ENCODE measurements at regions not wholly inside any gene's neighbourhood (a gene's known extent, or its start where the extent isn't known, plus 50 kb on each side); places are given as distances from the start of the nearest gene placed in this dataset.
"Not testable (repeated sequence)": the region's sequence is repeated elsewhere in the genome, so short reads cannot be mapped to it uniquely, and the experiment has no call there.

- H3K4me2 ChIP-seq (ENCODE audit: low read length), result no peak overlapping the region
- no peaks in the 10 kb centered on the region for H3K9me3 ChIP-seq (ENCODE audit: low read length)
- CTCF ChIA-PET (ENCODE audit: unreplicated experiment), result no interaction called here
- TF ChIP-seq CTCF (conservative IDR thresholded peaks at IDR 0.05; ENCODE audit: low read length) (no peak), EZH2phosphoT487 (IDR thresholded peaks at IDR 0.05; ENCODE audit: borderline replicate concordance, low read depth, low read length) (no peak)
- BruUV-seq (replicated peaks), result no TSS peak
- H3K79me2 ChIP-seq (ENCODE audit: insufficient read depth, low read depth, low read length), result no peaks in the 10 kb centered on the region
- H3K27ac ChIP-seq (ENCODE audit: low read depth, low read length, poor library complexity, severe bottlenecking), result no peak overlapping the region
- no peaks in the 10 kb centered on the region for H3K36me3 ChIP-seq (ENCODE audit: insufficient read depth, low read length)
- POLR2A ChIA-PET, result no interaction called here
- no peak overlapping the region for H3K4me3 ChIP-seq (ENCODE audit: low read depth, low read length, poor library complexity, severe bottlenecking)
- no peak overlapping the region for H2AFZ ChIP-seq (ENCODE audit: low read length)
- no peaks in the 10 kb centered on the region for H3K9me2 ChIP-seq (ENCODE audit: insufficient read depth, low read length)
- no peak for DNase-seq (ENCODE audit: low spot score)
- intact Hi-C loops (cut with micrococcal nuclease; ENCODE audit: unreplicated experiment), result no loop called here
- H3K4me1 ChIP-seq (ENCODE audit: insufficient read depth, low read length, poor library complexity, severe bottlenecking), result no peaks in the 10 kb centered on the region
- H4K20me1 ChIP-seq (ENCODE audit: insufficient read depth, low read length), result no peaks in the 10 kb centered on the region
These were observed 177.6 kb downstream of the AIPL1 start for GRCh38 chr17:6257336-6257735.

- Histone ChIP-seq H3K36me3 (ENCODE audit: insufficient read depth, low read length) (no peaks in the 10 kb centered on the region), H3K4me2 (ENCODE audit: low read length) (no peak overlapping the region), H3K9me3 (ENCODE audit: low read length) (no peaks in the 10 kb centered on the region), H3K9me2 (ENCODE audit: insufficient read depth, low read length) (no peaks in the 10 kb centered on the region), H3K27ac (ENCODE audit: low read depth, low read length, poor library complexity, severe bottlenecking) (no peak overlapping the region), H2AFZ (ENCODE audit: low read length) (no peak overlapping the region), H4K20me1 (ENCODE audit: insufficient read depth, low read length) (no peaks in the 10 kb centered on the region), H3K4me3 (ENCODE audit: low read depth, low read length, poor library complexity, severe bottlenecking) (no peak overlapping the region), H3K79me2 (ENCODE audit: insufficient read depth, low read depth, low read length) (no peaks in the 10 kb centered on the region), H3K4me1 (ENCODE audit: insufficient read depth, low read length, poor library complexity, severe bottlenecking) (no peaks in the 10 kb centered on the region)
- CTCF ChIA-PET (ENCODE audit: unreplicated experiment), result no interaction called here
- no TSS peak for BruUV-seq (replicated peaks)
- TF ChIP-seq EZH2phosphoT487 (IDR thresholded peaks at IDR 0.05; ENCODE audit: borderline replicate concordance, low read depth, low read length) (no peak), CTCF (conservative IDR thresholded peaks at IDR 0.05; ENCODE audit: low read length) (no peak)
- no peak for DNase-seq (ENCODE audit: low spot score)
- POLR2A ChIA-PET, result no interaction called here
- intact Hi-C loops (cut with micrococcal nuclease; ENCODE audit: unreplicated experiment), result no loop called here
These were observed 179.6 kb downstream of the AIPL1 start for GRCh38 chr17:6255322-6255721.

- BruUV-seq (replicated peaks), result no TSS peak
- Histone ChIP-seq H3K36me3 (ENCODE audit: insufficient read depth, low read length) (no peaks in the 10 kb centered on the region), H4K20me1 (ENCODE audit: insufficient read depth, low read length) (no peaks in the 10 kb centered on the region), H3K27ac (ENCODE audit: low read depth, low read length, poor library complexity, severe bottlenecking) (no peak overlapping the region), H3K4me1 (ENCODE audit: insufficient read depth, low read length, poor library complexity, severe bottlenecking) (no peaks in the 10 kb centered on the region), H3K4me3 (ENCODE audit: low read depth, low read length, poor library complexity, severe bottlenecking) (no peak overlapping the region), H3K9me2 (ENCODE audit: insufficient read depth, low read length) (no peaks in the 10 kb centered on the region), H3K79me2 (ENCODE audit: insufficient read depth, low read depth, low read length) (no peaks in the 10 kb centered on the region), H3K4me2 (ENCODE audit: low read length) (no peak overlapping the region), H3K9me3 (ENCODE audit: low read length) (no peaks in the 10 kb centered on the region), H2AFZ (ENCODE audit: low read length) (no peak overlapping the region)
- TF ChIP-seq CTCF (conservative IDR thresholded peaks at IDR 0.05; ENCODE audit: low read length), result no peak
- no peak for TF ChIP-seq EZH2phosphoT487 (IDR thresholded peaks at IDR 0.05; ENCODE audit: borderline replicate concordance, low read depth, low read length)
- POLR2A ChIA-PET, result no interaction called here
- CTCF ChIA-PET (ENCODE audit: unreplicated experiment), result no interaction called here
- DNase-seq (ENCODE audit: low spot score), result no peak
- intact Hi-C loops (cut with micrococcal nuclease; ENCODE audit: unreplicated experiment), result no loop called here
These were observed 180.9 kb downstream of the AIPL1 start for GRCh38 chr17:6254036-6254435.

- H3K79me2 ChIP-seq (ENCODE audit: insufficient read depth, low read depth, low read length); H3K4me1 ChIP-seq (ENCODE audit: insufficient read depth, low read length, poor library complexity, severe bottlenecking); H2AFZ ChIP-seq (ENCODE audit: low read length); H3K4me3 ChIP-seq (ENCODE audit: low read depth, low read length, poor library complexity, severe bottlenecking); H3K27ac ChIP-seq (ENCODE audit: low read depth, low read length, poor library complexity, severe bottlenecking); H3K9me3 ChIP-seq (ENCODE audit: low read length); H3K4me2 ChIP-seq (ENCODE audit: low read length); H3K9me2 ChIP-seq (ENCODE audit: insufficient read depth, low read length); BruUV-seq (replicated peaks); intact Hi-C loops (cut with micrococcal nuclease; ENCODE audit: unreplicated experiment); CTCF ChIA-PET (ENCODE audit: unreplicated experiment); H4K20me1 ChIP-seq (ENCODE audit: insufficient read depth, low read length); DNase-seq (ENCODE audit: low spot score); H3K36me3 ChIP-seq (ENCODE audit: insufficient read depth, low read length): not testable (repeated sequence)
- POLR2A ChIA-PET, result interaction anchor here (0.7 kb wide), 1 partner anchor 265 kb away, joined by 3 read pairs; no protein-coding TSS in a partner anchor
These were observed 181.5 kb downstream of the WSCD1 start for GRCh38 chr17:6251640-6252039.

Data from OCI-LY7 (cell line).